H1 (cell line): ENCODE measurements at regions not wholly inside any gene's neighbourhood (a gene's known extent, or its start where the extent isn't known, plus 50 kb on each side); places are given as distances from the start of the nearest gene placed in this dataset.

Source experiments
- CTCF ChIA-PET: fragments of 300-600 bp; sonication (Branson Sonifier 250); formaldehyde crosslinking; loops from one replicate; lab custom pipeline; 2021; ENCODE audit not compliant: partially characterized antibody; lab: Charles Lee
- POLR2A ChIA-PET: fragments of 300-600 bp; sonication (Branson Sonifier 250); formaldehyde crosslinking; loops from one replicate; lab custom pipeline; 2021; ENCODE audit warnings: inconsistent platforms; ENCODE audit not compliant: partially characterized antibody; lab: Charles Lee
- DNase-seq, 2 experiments: peaks; one replicate each; pipeline versions ENCODE4 v3.0.0 to v3.0.0-alpha.2; 2010 to 2022; ENCODE audit warnings: low spot score in 2 of 2, low read depth in 1 of 2, mixed read lengths in 1 of 2
- FAIRE-seq: peaks from 2 replicates; lab custom pipeline; 2011; peaks lifted over from hg19 to GRCh38; lab: Jason Lieb, UNC
- H2AFZ ChIP-seq: 2 replicates; pipeline ENCODE4 v1.8.1; 2012; ENCODE audit warnings: low read length, inconsistent platforms
- H2AK5ac ChIP-seq: 2 replicates; pipeline ENCODE4 v1.6.1; 2013; ENCODE audit warnings: low read depth, low read length
- H2BK120ac ChIP-seq: replicated peaks from 2 replicates; pipeline ENCODE3; 2013; ENCODE audit warnings: low read depth, low read length, inconsistent platforms
- H2BK12ac ChIP-seq: 2 replicates; pipeline ENCODE4 v1.6.1; 2013; ENCODE audit warnings: low read depth, low read length
- H2BK15ac ChIP-seq: 2 replicates; pipeline ENCODE4 v1.6.1; 2013; ENCODE audit warnings: low read length
- H2BK20ac ChIP-seq: 2 replicates; pipeline ENCODE4 v1.6.1; 2013; ENCODE audit warnings: low read length
- H2BK5ac ChIP-seq: 2 replicates; pipeline ENCODE4 v1.6.1; 2013; ENCODE audit warnings: low read depth, low read length
- H3K14ac ChIP-seq: 2 replicates; pipeline ENCODE4 v1.6.1; 2013; ENCODE audit warnings: inconsistent platforms; ENCODE audit not compliant: insufficient read length
- H3K18ac ChIP-seq: 2 replicates; pipeline ENCODE4 v1.6.1; 2013; ENCODE audit warnings: low read length; ENCODE audit errors: extremely low read depth
- H3K23ac ChIP-seq: 2 replicates; pipeline ENCODE4 v1.6.1; 2013; ENCODE audit warnings: inconsistent platforms; ENCODE audit not compliant: insufficient read length
- H3K23me2 ChIP-seq: 2 replicates; pipeline ENCODE4 v1.6.1; 2013; ENCODE audit warnings: low read depth, low read length
- H3K27ac ChIP-seq: 2 replicates; pipeline ENCODE4 v1.6.1; 2011; ENCODE audit warnings: low read depth, low read length, inconsistent platforms
- H3K27me3 ChIP-seq, 4 experiments: replicated peaks in 1 of 4; 1 replicate in 1 of 4; 2 replicates in 3 of 4; pipeline versions ENCODE4 v1.6.1 to v1.8.1; 2011 to 2013; ENCODE audit warnings: low read length in 3 of 4, mild to moderate bottlenecking in 3 of 4, inconsistent platforms in 2 of 4, mixed read lengths in 2 of 4, moderate library complexity in 1 of 4; ENCODE audit not compliant: control insufficient read depth in 3 of 4, insufficient read depth in 3 of 4; ENCODE audit errors: extremely low read depth in 1 of 4
- H3K36me3 ChIP-seq, 4 experiments: 2 replicates each; pipeline versions ENCODE4 v1.6.1 to v1.8.1; 2011 to 2013; ENCODE audit warnings: mild to moderate bottlenecking in 4 of 4, low read length in 3 of 4, moderate library complexity in 2 of 4, control low read depth in 1 of 4, inconsistent platforms in 1 of 4; ENCODE audit not compliant: insufficient read depth in 4 of 4, control insufficient read depth in 2 of 4
- H3K4ac ChIP-seq: replicated peaks from 2 replicates; pipeline ENCODE3; 2013; ENCODE audit warnings: low read length, low read depth, mixed read lengths, inconsistent platforms; ENCODE audit not compliant: insufficient read length
- H3K4me1 ChIP-seq, 4 experiments: replicated peaks in 1 of 4; 1 replicate in 1 of 4; 2 replicates in 3 of 4; pipeline versions ENCODE4 v1.6.1 to v1.8.1; 2011 to 2013; ENCODE audit warnings: low read length in 3 of 4, inconsistent platforms in 2 of 4, mixed read lengths in 1 of 4; ENCODE audit not compliant: insufficient read depth in 4 of 4, control insufficient read depth in 3 of 4
- H3K4me2 ChIP-seq, 2 experiments: 2 replicates each; pipeline versions ENCODE4 v1.6.1 to v1.8.1; 2011 to 2013; ENCODE audit warnings: low read depth in 2 of 2, low read length in 2 of 2, control low read depth in 1 of 2, inconsistent platforms in 1 of 2, mild to moderate bottlenecking in 1 of 2; ENCODE audit not compliant: insufficient read depth in 1 of 2
- H3K4me3 ChIP-seq, 4 experiments: fragments of 200-600, 300-600 bp in 1 of 4; sonication (generic), shearing (Covaris generic), sonication (Bioruptor Twin) in 1 of 4; 2 replicates each; pipeline versions ENCODE4 v1.5.1 to v1.8.1; 2011 to 2016; ENCODE audit warnings: low read length in 4 of 4, low read depth in 3 of 4, control low read depth in 2 of 4, inconsistent platforms in 2 of 4, mild to moderate bottlenecking in 2 of 4, mixed read lengths in 1 of 4, moderate library complexity in 1 of 4; ENCODE audit not compliant: insufficient read depth in 2 of 4; ENCODE audit errors: extremely low read depth in 1 of 4
- H3K56ac ChIP-seq: replicated peaks from 2 replicates; pipeline ENCODE3; 2013; ENCODE audit warnings: low read depth, mild to moderate bottlenecking, mixed read lengths, low read length, inconsistent platforms; ENCODE audit not compliant: insufficient read length
- H3K79me1 ChIP-seq: 2 replicates; pipeline ENCODE4 v1.6.1; 2013; ENCODE audit warnings: low read depth, low read length, control low read depth
- H3K79me2 ChIP-seq, 2 experiments: 2 replicates each; pipeline versions ENCODE4 v1.6.1 to v1.8.1; 2012 to 2013; ENCODE audit warnings: low read length in 2 of 2, mild to moderate bottlenecking in 2 of 2, inconsistent platforms in 1 of 2; ENCODE audit not compliant: insufficient read depth in 2 of 2, control insufficient read depth in 1 of 2
- H3K9ac ChIP-seq, 4 experiments: replicated peaks in 1 of 4; 1 replicate in 1 of 4; 2 replicates in 3 of 4; pipeline versions ENCODE4 v1.6.1 to v1.8.1; 2011 to 2013; ENCODE audit warnings: low read depth in 3 of 4, low read length in 3 of 4, control low read depth in 2 of 4, mild to moderate bottlenecking in 2 of 4, moderate library complexity in 2 of 4, inconsistent platforms in 1 of 4; ENCODE audit errors: extremely low read depth in 1 of 4
- H3K9me3 ChIP-seq, 2 experiments: 2 replicates each; pipeline versions ENCODE4 v1.6.1 to v1.8.1; 2012 to 2013; ENCODE audit warnings: mild to moderate bottlenecking in 2 of 2, moderate library complexity in 2 of 2, control low read depth in 1 of 2, inconsistent platforms in 1 of 2, low read depth in 1 of 2, low read length in 1 of 2, mixed read lengths in 1 of 2; ENCODE audit not compliant: insufficient read depth in 2 of 2
- H4K20me1 ChIP-seq, 2 experiments: replicated peaks in 1 of 2; 2 replicates each; pipeline versions ENCODE3 to v1.8.1; 2011 to 2013; ENCODE audit warnings: inconsistent platforms in 2 of 2, low read length in 2 of 2, mild to moderate bottlenecking in 1 of 2; ENCODE audit not compliant: insufficient read depth in 2 of 2, control insufficient read depth in 1 of 2
- H4K5ac ChIP-seq: 2 replicates; pipeline ENCODE4 v1.6.1; 2013; ENCODE audit warnings: low read length, low read depth, mixed read lengths, inconsistent platforms; ENCODE audit not compliant: insufficient read length
- H4K8ac ChIP-seq: 2 replicates; pipeline ENCODE4 v1.8.0; 2013; ENCODE audit warnings: mild to moderate bottlenecking, moderate library complexity, low read length, inconsistent platforms; ENCODE audit not compliant: insufficient read depth; ENCODE audit errors: extremely low read depth
- H4K91ac ChIP-seq: replicated peaks from 2 replicates; pipeline ENCODE3; 2013; ENCODE audit warnings: low read length, mixed read lengths, inconsistent platforms; ENCODE audit not compliant: insufficient read length
- ASH2L ChIP-seq: fragments of 200-600, 300-600 bp; sonication (generic); IDR thresholded peaks from one replicate; pipeline ENCODE4 v1.7.1; 2017; ENCODE audit warnings: low read length
- BACH1 ChIP-seq: IDR thresholded peaks from 2 replicates; pipeline ENCODE4 v1.6.1; 2012; ENCODE audit warnings: low read length, improper control_type of control experiment
- BRCA1 ChIP-seq: IDR thresholded peaks from 2 replicates; pipeline ENCODE4 v1.6.1; 2012; ENCODE audit warnings: low read depth, low read length, improper control_type of control experiment
- CEBPB ChIP-seq: IDR thresholded peaks from 2 replicates; pipeline ENCODE4 v1.6.1; 2012; ENCODE audit warnings: low read depth, low read length
- CTBP2 ChIP-seq: IDR thresholded peaks from 2 replicates; pipeline ENCODE4 v1.7.0; 2011; ENCODE audit warnings: borderline replicate concordance, mild to moderate bottlenecking, moderate library complexity, mixed read lengths, low read length; ENCODE audit not compliant: insufficient read depth, insufficient read length
- EP300 ChIP-seq, 2 experiments: IDR thresholded peaks; 1 replicate in 1 of 2; 2 replicates in 1 of 2; pipeline ENCODE4 v1.6.1; 2011 to 2012; ENCODE audit warnings: low read depth in 2 of 2, low read length in 2 of 2, mild to moderate bottlenecking in 2 of 2, borderline replicate concordance in 1 of 2, inconsistent platforms in 1 of 2, moderate library complexity in 1 of 2
- HDAC2 ChIP-seq, 2 experiments: fragments of 300-600 bp in 1 of 2; sonication (generic) in 1 of 2; IDR thresholded peaks; 2 replicates each; pipeline ENCODE4 v1.6.1; 2011 to 2012; ENCODE audit warnings: low read depth in 2 of 2, low read length in 2 of 2, mild to moderate bottlenecking in 2 of 2, moderate library complexity in 2 of 2, borderline replicate concordance in 1 of 2, inconsistent platforms in 1 of 2
- MAFK ChIP-seq: IDR thresholded peaks from 2 replicates; pipeline ENCODE4 v1.6.1; 2012; ENCODE audit warnings: low read depth, mild to moderate bottlenecking, improper control_type of control experiment, low read length
- SAP30 ChIP-seq: fragments of 300-600 bp; sonication (generic); IDR thresholded peaks from 2 replicates; pipeline ENCODE4 v1.7.1; 2012; ENCODE audit warnings: low read length, moderate library complexity, mild to moderate bottlenecking, inconsistent platforms; ENCODE audit not compliant: insufficient read depth, insufficient replicate concordance
- TAF1 ChIP-seq: IDR thresholded peaks from 2 replicates; pipeline ENCODE4 v1.6.1; 2011; ENCODE audit warnings: mild to moderate bottlenecking, low read depth, low read length
- TAF7 ChIP-seq: optimal IDR thresholded peaks from 2 replicates; pipeline ENCODE3; 2011; ENCODE audit warnings: low read depth, mild to moderate bottlenecking, inconsistent platforms, low read length, moderate library complexity, borderline replicate concordance
- WGBS, 2 experiments: shearing (Covaris generic) in 1 of 2; methylation state at CpG; one replicate each; pipeline versions ENCODE4 v1.1.6 to v1.1.7; 2013 to 2015; ENCODE audit warnings: low lambda C conversion rate in 2 of 2, mixed read lengths in 2 of 2, inconsistent platforms in 1 of 2, low coverage in 1 of 2, missing lambda C conversion rate in 1 of 2; ENCODE audit not compliant: insufficient replicate concordance in 2 of 2, insufficient coverage in 1 of 2, insufficient read length in 1 of 2; ENCODE audit errors: extremely low coverage in 1 of 2, missing lambda C conversion rate in 1 of 2; 5-methylcytosine and 5-hydroxymethylcytosine counted together

- no peaks in the 10 kb centered on the region; a peak in 1 of 4 replicates for H3K9me3 ChIP-seq
- no peak overlapping the region for H2BK20ac ChIP-seq
- no peak overlapping the region for H2BK5ac ChIP-seq
- ChIA-PET CTCF (interaction anchor here (1.5 kb wide), 1 partner anchor 169 kb away, joined by 4 read pairs; no protein-coding TSS in a partner anchor), POLR2A (no interaction called here)
- no peaks in the 10 kb centered on the region for H3K79me2 ChIP-seq
- H4K91ac ChIP-seq = no peak overlapping the region
- H3K23me2 ChIP-seq = no peaks in the 10 kb centered on the region; the same call in 1 of the 2 replicates
- no peak overlapping the region for H2BK120ac ChIP-seq
- no peak overlapping the region for H3K4me3 ChIP-seq
- no peak overlapping the region for H2BK12ac ChIP-seq
- H4K8ac ChIP-seq = no peak overlapping the region
- 92% methylated on average over 9 of the region's 9 CpGs; no CpG with 5 or more reads in 1 of the 2 experiments for WGBS, 2 experiments
- H4K20me1 ChIP-seq = no peaks in the 10 kb centered on the region
- H2AK5ac ChIP-seq = no peak overlapping the region
- no peak overlapping the region for H3K4me2 ChIP-seq
- no peak overlapping the region for H2BK15ac ChIP-seq
- H3K4me1 ChIP-seq = no peaks in the 10 kb centered on the region
- FAIRE-seq (no peak), DNase-seq (no peak)
- H3K79me1 ChIP-seq = no peaks in the 10 kb centered on the region
- no peak overlapping the region for H3K23ac ChIP-seq
- H3K56ac ChIP-seq = no peak overlapping the region
- H3K4ac ChIP-seq = no peak overlapping the region
- no peaks in the 10 kb centered on the region for H3K27me3 ChIP-seq
- no peak overlapping the region for H3K18ac ChIP-seq
- H3K36me3 ChIP-seq = no peaks in the 10 kb centered on the region
- no peak overlapping the region for H4K5ac ChIP-seq
- H3K14ac ChIP-seq = no peak overlapping the region
- H3K9ac ChIP-seq = no peak overlapping the region
- no peak overlapping the region for H3K27ac ChIP-seq
- H2AFZ ChIP-seq = no peak overlapping the region
- no peak for TF ChIP-seq BACH1
- TF ChIP-seq BRCA1 = no peak
- no peak for TF ChIP-seq HDAC2 (IDR thresholded peaks at IDR 0.05; ENCODE audit: borderline replicate concordance in 1 of 2, low read depth in 2 of 2, low read length in 2 of 2)
- TF ChIP-seq SAP30 = no peak
- TF ChIP-seq TAF7 = no peak
- no peak for TF ChIP-seq ASH2L
- no peak for TF ChIP-seq CEBPB
- no peak for TF ChIP-seq MAFK
- no peak for TF ChIP-seq TAF1
- TF ChIP-seq CTBP2 = no peak
- no peak for TF ChIP-seq EP300 (IDR thresholded peaks at IDR 0.05; ENCODE audit: borderline replicate concordance in 1 of 2, low read depth in 2 of 2, low read length in 2 of 2)
Measured at GRCh38 chr18:61731693-61732376, 161.0 kb downstream of the RNF152 start.
